Ascending aorta (tissue), 2 donors: ENCODE measurements at regions not wholly inside any gene's neighbourhood (a gene's known extent, or its start where the extent isn't known, plus 50 kb on each side); places are given as distances from the start of the nearest gene placed in this dataset.
"Not testable (repeated sequence)": the region's sequence is repeated elsewhere in the genome, so short reads cannot be mapped to it uniquely, and the experiment has no call there.

Source experiments
- DNase-seq, 2 donors: peaks; one replicate each; pipeline ENCODE4 v3.0.0-alpha.2; 2019; ENCODE audit warnings: low spot score in 2 of 2
- H3K27ac ChIP-seq, 2 donors: fragments of 200-600 bp; sonication (generic); one replicate each; pipeline ENCODE4 v1.5.1; 2016 to 2017; ENCODE audit warnings: mild to moderate bottlenecking in 1 of 2
- H3K27me3 ChIP-seq: fragments of 200-600 bp; sonication (generic); one replicate; pipeline ENCODE4 v1.5.1; 2017
- H3K36me3 ChIP-seq, 2 donors: fragments of 200-600 bp; sonication (generic); one replicate each; pipeline ENCODE4 v1.5.1; 2016
- H3K4me1 ChIP-seq, 2 donors: fragments of 200-600 bp; sonication (generic); one replicate each; pipeline ENCODE4 v1.5.1; 2016 to 2017; ENCODE audit warnings: mild to moderate bottlenecking in 1 of 2
- H3K4me3 ChIP-seq, 2 donors: fragments of 200-600 bp; sonication (generic); one replicate each; pipeline ENCODE4 v1.5.1; 2016 to 2017; ENCODE audit warnings: mild to moderate bottlenecking in 1 of 2
- H3K9me3 ChIP-seq, 2 donors: fragments of 200-600 bp; sonication (generic); one replicate each; pipeline ENCODE4 v1.5.1; 2016
- intact Hi-C: fragments of 100-400 bp; cut with DNase I; formaldehyde crosslinking; loops from one replicate; pipeline ENCODE4 v1.15.1; 2023
- TF ChIP-seq, protein P1 (sequence below), 3 experiments: fragments of 200-600 bp in 2 of 3; fragments of 450-650 bp in 1 of 3; sonication (generic) in 2 of 3; IDR thresholded peaks; one replicate each; pipeline ENCODE4 v1.5.1; 2016 to 2019; ENCODE audit warnings: antibody characterized with exemption in 3 of 3, mild to moderate bottlenecking in 1 of 3, moderate library complexity in 1 of 3

DNA sequence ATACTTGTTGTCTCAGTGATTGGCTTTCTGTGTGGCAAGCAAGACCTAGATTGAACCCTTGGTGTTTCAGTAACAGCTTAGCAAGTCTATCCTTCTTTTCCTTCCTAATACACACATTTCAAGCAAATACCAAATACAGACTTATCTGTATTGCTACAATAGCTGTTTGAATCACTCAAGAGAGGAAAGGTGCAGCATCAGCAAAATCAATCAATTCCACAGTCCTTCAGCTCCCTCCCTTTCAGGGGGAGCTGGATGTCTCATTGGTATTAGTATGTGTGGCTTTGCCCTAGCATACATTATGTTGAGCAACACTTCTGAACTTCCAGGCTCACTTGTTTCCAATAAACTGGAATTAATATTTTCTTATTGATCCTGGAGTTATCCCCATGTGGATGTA lies 323.1 kb downstream of the TMX3 start:
- H3K9me3 ChIP-seq, result no peaks in the 10 kb centered on the region
- H3K27me3 ChIP-seq, result no peaks in the 10 kb centered on the region
- no peaks in the 10 kb centered on the region for H3K36me3 ChIP-seq
- H3K4me3 ChIP-seq, result no peak overlapping the region
- H3K4me1 ChIP-seq, result no peaks in the 10 kb centered on the region
- intact Hi-C loops, result no loop called here
- no peak overlapping the region for H3K27ac ChIP-seq
- no peak for DNase-seq
- TF ChIP-seq, protein P1, sequence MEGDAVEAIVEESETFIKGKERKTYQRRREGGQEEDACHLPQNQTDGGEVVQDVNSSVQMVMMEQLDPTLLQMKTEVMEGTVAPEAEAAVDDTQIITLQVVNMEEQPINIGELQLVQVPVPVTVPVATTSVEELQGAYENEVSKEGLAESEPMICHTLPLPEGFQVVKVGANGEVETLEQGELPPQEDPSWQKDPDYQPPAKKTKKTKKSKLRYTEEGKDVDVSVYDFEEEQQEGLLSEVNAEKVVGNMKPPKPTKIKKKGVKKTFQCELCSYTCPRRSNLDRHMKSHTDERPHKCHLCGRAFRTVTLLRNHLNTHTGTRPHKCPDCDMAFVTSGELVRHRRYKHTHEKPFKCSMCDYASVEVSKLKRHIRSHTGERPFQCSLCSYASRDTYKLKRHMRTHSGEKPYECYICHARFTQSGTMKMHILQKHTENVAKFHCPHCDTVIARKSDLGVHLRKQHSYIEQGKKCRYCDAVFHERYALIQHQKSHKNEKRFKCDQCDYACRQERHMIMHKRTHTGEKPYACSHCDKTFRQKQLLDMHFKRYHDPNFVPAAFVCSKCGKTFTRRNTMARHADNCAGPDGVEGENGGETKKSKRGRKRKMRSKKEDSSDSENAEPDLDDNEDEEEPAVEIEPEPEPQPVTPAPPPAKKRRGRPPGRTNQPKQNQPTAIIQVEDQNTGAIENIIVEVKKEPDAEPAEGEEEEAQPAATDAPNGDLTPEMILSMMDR (IDR thresholded peaks at IDR 0.05), result no peak

DNA sequence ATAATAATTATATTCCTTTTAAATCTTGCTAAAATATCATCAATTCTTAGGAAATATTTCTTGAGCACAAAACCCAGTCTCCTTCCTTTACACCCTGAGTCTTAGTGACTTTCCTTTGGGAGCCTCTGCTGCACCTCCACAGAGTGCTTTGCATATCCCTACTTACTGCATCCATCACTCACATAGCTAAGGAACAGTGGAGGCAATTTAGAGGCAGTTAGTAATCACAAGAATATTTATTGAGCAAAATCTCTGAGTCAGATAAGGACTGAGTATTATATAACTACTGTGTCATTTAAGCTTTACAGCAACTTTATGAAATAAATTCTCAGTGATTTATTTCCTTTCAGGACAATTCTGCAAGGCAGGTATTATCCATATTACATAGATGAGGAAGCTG lies 327.7 kb downstream of the TMX3 start:
- intact Hi-C loops, result no loop called here
- Histone ChIP-seq H3K27me3 (no peaks in the 10 kb centered on the region), H3K4me3 (no peak overlapping the region), H3K9me3 (no peaks in the 10 kb centered on the region), H3K27ac (no peak overlapping the region), H3K4me1 (no peaks in the 10 kb centered on the region), H3K36me3 (no peaks in the 10 kb centered on the region)
- no peak for DNase-seq
- TF ChIP-seq, protein P1 (IDR thresholded peaks at IDR 0.05), result no peak

DNA sequence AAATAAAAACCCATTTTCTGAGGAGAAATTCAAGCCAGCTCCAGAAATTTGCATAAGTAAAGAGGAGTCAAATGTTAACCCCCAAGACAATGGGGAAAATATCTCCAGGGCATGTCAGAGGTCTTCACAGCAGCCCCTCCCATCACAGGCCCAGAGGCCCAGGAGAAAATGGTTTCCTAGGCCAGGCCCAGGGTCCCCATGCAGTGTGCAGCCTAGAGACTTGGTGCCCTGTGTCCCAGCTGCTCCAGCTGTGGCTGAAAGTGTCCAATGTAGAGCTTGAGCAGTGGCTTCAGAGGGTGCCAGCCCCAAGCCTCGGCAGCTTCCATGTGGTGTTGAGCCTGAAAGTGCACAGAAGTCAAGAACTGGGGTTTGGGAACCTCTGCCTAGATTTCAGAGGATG lies 330.9 kb downstream of the TMX3 start:
- H3K27me3 ChIP-seq, H3K4me3 ChIP-seq, H3K4me1 ChIP-seq, H3K27ac ChIP-seq, H3K36me3 ChIP-seq, intact Hi-C loops, DNase-seq, H3K9me3 ChIP-seq: not testable (repeated sequence)

DNA sequence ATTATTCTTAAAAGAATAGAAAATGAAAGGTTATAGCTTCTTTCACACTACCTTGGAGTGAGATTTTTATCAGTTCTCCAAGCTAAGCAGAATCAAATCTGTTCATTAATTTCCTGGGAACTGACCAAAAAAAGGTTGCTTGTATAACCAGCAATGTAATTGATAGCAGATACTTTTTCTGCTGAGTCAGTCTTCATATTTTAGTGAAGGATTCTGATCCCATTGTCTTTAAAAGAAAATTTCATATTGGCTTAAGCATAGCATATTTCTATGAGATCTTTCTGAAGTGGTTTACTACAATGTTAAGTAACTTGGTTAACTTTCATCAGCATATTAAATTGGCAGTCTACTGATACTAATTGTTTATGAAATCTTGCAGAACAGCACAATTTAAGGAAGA lies 338.0 kb downstream of the TMX3 start:
- intact Hi-C loops, result no loop called here
- no peak overlapping the region for H3K4me3 ChIP-seq
- H3K4me1 ChIP-seq, result no peaks in the 10 kb centered on the region
- H3K36me3 ChIP-seq, result no peaks in the 10 kb centered on the region
- no peaks in the 10 kb centered on the region for H3K27me3 ChIP-seq
- no peak overlapping the region for H3K27ac ChIP-seq
- H3K9me3 ChIP-seq, result no peaks in the 10 kb centered on the region
- TF ChIP-seq, protein P1 (IDR thresholded peaks at IDR 0.05), result no peak
- no peak for DNase-seq

DNA sequence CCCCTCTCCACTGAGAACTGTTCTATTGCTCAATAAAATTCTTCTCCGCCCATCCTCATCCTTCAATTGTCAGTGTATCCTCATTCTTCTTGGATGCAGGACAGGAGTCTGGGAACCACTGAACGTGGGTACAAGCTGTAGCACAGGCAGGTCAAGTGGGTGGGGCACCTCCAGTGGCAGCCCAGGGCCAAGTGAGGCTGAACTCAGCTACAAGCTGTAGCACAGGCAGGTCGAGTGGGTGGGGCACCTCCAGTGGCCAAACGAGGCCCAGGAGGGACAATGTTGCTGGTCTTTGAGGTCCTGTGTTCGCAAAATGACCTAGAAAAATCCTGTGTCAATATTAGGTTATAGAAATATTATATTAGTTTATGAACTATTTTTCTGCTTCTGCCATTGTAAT lies 352.0 kb downstream of the TMX3 start:
- H3K9me3 ChIP-seq, result no peaks in the 10 kb centered on the region
- no peaks in the 10 kb centered on the region for H3K4me1 ChIP-seq
- TF ChIP-seq, protein P1 (IDR thresholded peaks at IDR 0.05), result no peak
- DNase-seq, result no peak
- no peak overlapping the region for H3K27ac ChIP-seq
- no peaks in the 10 kb centered on the region for H3K36me3 ChIP-seq
- H3K4me3 ChIP-seq, result no peak overlapping the region
- intact Hi-C loops, result no loop called here
- H3K27me3 ChIP-seq, result no peaks in the 10 kb centered on the region

DNA sequence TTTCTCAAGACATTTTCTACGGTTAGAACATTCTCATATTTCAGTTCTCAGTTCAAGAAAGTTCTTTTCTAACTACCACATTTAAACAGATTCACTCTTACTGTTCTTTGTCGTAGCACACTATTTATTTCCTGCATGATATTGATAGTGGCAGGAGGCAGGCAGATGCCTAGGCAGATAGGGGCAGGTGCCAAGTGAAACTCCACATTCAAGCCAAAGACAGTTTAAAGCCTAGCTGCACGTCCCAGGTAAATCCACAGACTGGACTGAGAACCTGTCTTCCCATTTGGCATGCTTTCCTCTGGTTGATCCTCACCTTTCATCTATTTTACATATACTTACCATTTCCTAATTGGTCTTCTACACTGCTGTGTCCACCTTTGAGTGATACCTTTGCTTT lies 359.3 kb downstream of the TMX3 start:
- DNase-seq, result no peak
- H3K4me3 ChIP-seq, result no peak overlapping the region
- no peaks in the 10 kb centered on the region for H3K36me3 ChIP-seq
- no peaks in the 10 kb centered on the region for H3K9me3 ChIP-seq
- H3K27me3 ChIP-seq, result no peaks in the 10 kb centered on the region
- intact Hi-C loops, result no loop called here
- H3K27ac ChIP-seq, result no peak overlapping the region
- H3K4me1 ChIP-seq, result no peaks in the 10 kb centered on the region
- TF ChIP-seq, protein P1 (IDR thresholded peaks at IDR 0.05), result no peak
